Nucleus accumbens (tissue), 56 donors: ENCODE measurements at regions not wholly inside any gene's neighbourhood (a gene's known extent, or its start where the extent isn't known, plus 50 kb on each side); places are given as distances from the start of the nearest gene placed in this dataset.
"Not testable (repeated sequence)": the region's sequence is repeated elsewhere in the genome, so short reads cannot be mapped to it uniquely, and the experiment has no call there.

Experiments used
- DNase-seq, 56 donors: peaks; one replicate each; lab custom pipeline; 2025; lab: John Stamatoyannopoulos, UW

GRCh38 chr13:58318495-58319167, 687.1 kb downstream of the PCDH17 start:
- no peak for DNase-seq

DNA sequence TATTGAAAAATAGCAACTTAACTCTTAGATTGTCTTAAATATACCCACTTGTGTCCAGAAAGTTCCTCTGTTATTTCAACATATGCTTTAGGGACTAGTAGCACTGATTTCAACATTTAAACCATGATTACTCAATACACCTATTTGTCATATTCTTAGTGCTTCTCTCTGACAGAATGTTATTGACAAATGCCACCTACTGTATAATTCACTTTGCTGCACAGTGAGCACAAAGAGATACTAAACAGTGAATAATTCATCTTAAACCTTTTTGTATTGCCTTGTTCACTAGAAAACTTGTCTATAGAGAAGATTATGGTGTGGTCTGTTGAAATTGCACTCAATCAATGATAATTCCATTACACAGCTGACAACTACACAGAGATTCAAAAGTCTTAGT, 692.6 kb downstream of the PCDH17 start:
- DNase-seq = no peak

- no peak for DNase-seq
Measured at GRCh38 chr13:58329746-58330145, 698.2 kb downstream of the PCDH17 start.

DNA sequence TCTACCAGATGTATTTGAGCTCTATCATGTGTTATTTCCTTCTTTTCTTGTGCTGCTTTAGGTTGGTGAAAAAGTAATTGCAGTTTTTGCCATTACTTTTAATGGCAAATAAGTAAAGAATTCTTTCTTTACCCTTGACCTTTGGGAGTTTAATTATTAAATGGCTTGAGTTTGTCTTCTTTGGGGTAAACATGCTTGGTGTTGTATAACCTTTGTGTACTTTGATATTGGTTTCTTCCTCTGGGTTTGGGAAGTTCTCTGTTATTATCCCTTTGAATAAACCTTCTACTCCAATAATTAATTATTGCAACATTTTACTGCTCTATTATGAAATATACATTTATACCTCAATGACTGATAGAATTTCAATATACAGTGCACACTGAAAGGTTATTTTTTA, 709.4 kb downstream of the PCDH17 start:
- no peak for DNase-seq

GRCh38 chr13:58341318-58341717, 709.8 kb downstream of the PCDH17 start:
- DNase-seq = no peak

DNA sequence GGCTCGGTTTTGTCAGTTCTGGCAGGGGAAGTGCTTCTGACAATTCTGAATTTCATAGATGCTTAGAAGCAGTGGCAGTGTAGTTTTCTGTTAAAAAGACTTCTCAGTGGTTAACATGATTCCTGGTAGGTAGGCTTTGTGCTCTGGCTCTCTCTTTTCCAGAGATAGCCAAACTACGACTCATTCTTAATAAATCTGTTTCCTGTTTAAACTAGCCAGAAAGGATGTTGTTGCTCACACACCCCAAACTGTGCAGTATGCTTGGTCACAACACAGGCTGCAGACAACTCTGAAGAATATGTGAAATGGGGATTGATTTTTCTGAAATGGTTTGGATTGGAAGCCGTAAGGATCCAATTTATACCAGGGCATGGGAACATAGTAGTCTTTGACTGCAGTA, 711.5 kb downstream of the PCDH17 start:
- DNase-seq = no peak

DNA sequence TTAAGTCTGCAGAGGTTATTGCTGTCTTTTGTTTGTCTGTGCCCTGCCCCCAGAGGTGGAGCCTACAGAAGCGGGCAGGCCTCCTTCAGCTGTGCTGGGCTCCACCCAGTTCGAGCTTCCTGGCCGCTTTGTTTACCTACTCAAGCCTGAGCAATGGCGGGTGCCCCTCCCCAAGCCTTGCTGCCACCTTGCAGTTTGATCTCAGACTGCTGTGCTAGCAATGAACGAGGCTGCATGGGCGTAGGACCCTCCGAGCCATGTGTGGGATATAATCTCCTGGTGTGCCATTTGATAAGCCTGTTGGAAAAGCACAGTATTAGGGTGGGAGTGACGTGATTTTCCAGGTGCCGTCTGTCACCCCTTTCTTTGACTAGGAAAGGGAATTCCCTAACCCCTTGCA, 720.6 kb downstream of the PCDH17 start:
- not testable (repeated sequence) for DNase-seq

GRCh38 chr13:58369936-58370335, 738.4 kb downstream of the PCDH17 start:
- no peak for DNase-seq

GRCh38 chr13:58376349-58376748, 744.8 kb downstream of the PCDH17 start:
- no peak for DNase-seq

GRCh38 chr13:58376775-58377174, 745.2 kb downstream of the PCDH17 start:
- no peak for DNase-seq

GRCh38 chr13:58379221-58379620, 747.7 kb downstream of the PCDH17 start:
- no peak for DNase-seq

- DNase-seq = not testable (repeated sequence)
Measured at GRCh38 chr13:58385336-58385735, 753.8 kb downstream of the PCDH17 start.

DNA sequence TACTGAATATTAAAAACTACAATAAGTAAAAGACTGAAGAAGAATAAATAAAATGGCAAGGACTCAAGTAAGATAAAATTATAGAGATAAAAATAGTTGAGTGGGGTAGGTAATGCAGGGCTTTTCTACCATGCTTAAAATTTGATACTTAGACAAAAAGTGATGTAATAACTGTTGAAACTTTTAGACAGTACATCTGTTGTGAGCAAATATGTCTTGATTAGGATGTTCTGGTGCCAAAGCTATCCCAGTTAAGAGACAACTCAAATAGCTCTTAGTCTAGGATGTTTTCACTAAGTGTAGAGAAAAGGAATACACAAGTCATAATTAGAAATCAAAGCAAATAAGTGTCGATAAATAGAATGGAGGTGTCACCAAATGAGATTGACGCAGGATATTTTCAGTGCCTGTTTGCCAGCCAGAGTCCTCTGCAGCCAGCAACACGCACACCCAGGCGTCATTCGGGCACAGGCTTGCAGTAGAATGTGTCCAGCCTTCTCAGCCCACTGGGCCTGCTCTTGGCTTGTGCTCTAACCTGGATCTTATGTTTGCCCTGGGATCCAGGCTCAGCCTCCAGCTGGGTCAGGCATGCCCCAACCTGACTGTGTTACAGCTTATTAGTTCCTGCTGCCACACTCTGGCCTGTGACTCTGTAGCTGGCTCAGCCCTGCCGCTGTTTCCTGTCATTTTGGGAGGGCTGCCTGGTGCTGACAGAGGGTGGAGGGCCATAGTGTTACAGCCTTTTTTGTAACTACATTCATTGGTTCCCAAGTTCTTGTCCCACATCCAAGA, 766.2 kb downstream of the PCDH17 start:
- DNase-seq = peak in 1 of 56 donors; percentile 0

DNA sequence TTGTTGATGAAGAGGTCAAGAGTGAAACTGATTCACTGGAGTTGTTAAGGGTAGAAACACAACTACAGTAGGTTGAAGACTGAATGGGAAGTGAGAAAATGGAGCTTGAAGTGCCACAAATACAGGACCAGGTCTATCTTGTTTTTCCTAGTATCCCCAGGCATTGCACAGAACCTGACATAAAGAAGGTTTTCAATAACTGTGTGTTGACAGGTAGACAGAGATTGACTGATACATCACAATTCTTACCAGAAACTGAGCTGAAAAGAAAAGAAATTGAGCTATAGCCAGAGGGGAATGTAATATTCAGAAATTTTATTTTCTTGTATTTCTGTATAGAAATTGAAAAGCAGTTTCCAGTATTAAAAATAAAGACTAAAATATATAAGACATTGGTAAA, 767.7 kb downstream of the PCDH17 start:
- no peak for DNase-seq

GRCh38 chr13:58406545-58406944, 775.0 kb downstream of the PCDH17 start:
- no peak for DNase-seq

- no peak for DNase-seq
Measured at GRCh38 chr13:58429917-58430316, 798.4 kb downstream of the PCDH17 start.

DNA sequence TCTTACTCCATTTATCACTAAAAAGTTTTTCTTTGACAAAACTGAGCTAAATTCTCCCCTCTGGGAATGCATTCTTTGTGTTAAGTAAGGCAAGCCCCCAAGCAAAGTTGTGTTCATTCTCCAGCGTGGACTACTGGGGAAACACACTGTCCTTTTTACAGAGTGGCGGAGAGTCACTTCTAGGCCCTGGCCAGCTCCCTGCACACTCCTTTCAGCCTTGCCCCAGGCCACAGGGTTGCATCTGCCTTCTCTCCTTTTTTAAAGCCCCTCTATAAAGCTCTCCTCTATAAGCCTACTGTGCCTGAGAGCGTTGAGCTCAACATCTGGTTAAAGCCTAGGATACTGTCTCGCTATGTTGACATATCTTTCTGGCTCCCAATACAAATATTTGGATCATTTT, 803.4 kb downstream of the PCDH17 start:
- DNase-seq = no peak

GRCh38 chr13:58437427-58437826, 805.9 kb downstream of the PCDH17 start:
- peak in 5 of 56 donors; percentile 2 to 14 (median 10) for DNase-seq

GRCh38 chr13:58446979-58447378, 815.4 kb downstream of the PCDH17 start:
- DNase-seq = no peak

DNA sequence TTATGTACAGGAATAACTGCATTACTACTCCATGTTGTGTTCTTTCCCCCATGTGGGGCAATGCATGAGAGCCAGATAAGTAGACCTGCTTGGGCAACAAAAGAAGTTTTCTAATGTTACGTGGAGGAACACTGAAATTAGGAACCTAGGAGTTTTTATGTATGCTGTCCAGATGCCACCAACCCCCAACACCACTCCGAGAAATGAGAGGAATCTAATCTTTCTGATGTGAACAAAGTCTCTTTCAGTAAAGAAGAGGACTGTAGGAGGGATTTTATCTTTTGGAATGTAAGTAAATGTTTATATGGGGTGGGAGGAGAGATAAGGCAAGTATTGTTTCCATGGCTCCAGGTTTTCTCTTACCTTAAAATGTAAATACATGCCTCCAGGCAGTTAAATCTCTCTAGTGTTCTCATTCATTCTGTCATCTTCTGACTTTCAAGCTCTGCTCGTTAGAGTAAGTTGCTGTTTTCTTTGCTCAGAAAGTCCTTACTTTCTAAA, 820.6 kb downstream of the PCDH17 start:
- DNase-seq = no peak

GRCh38 chr13:58455094-58455493, 823.5 kb downstream of the PCDH17 start:
- no peak for DNase-seq

GRCh38 chr13:58461217-58461616, 829.7 kb downstream of the PCDH17 start:
- DNase-seq = no peak
